ENCODE measurements at regions not wholly inside any gene's neighbourhood (a gene's known extent, or its start where the extent isn't known, plus 50 kb on each side); places are given as distances from the start of the nearest gene placed in this dataset.

- no peaks in the 10 kb centered on the region for H3K36me3 Mint-ChIP-seq (ENCODE audit: low read depth)
- H3K27me3 Mint-ChIP-seq (ENCODE audit: insufficient read depth), result no peaks in the 10 kb centered on the region; the same call in 1 of the 2 replicates
- H3K4me1 Mint-ChIP-seq (ENCODE audit: low read depth), result no peaks in the 10 kb centered on the region
- DNase-seq, result no peak
- no peak overlapping the region for H3K4me3 Mint-ChIP-seq
- H3K27ac Mint-ChIP-seq, result no peak overlapping the region
- H3K9me3 Mint-ChIP-seq, result peaks cover 30% of the 10 kb centered on the region
- no peak for TF ChIP-seq CTCF (IDR thresholded peaks at IDR 0.05)
Measured at GRCh38 chr7:136342251-136342650, 365.1 kb upstream of the MTPN start.

- TF ChIP-seq CTCF (IDR thresholded peaks at IDR 0.05), result no peak
- no peak overlapping the region for H3K4me3 Mint-ChIP-seq
- peaks cover 30% of the 10 kb centered on the region for H3K9me3 Mint-ChIP-seq
- no peak for DNase-seq
- no peaks in the 10 kb centered on the region; the same call in 1 of the 2 replicates for H3K27me3 Mint-ChIP-seq (ENCODE audit: insufficient read depth)
- H3K4me1 Mint-ChIP-seq (ENCODE audit: low read depth), result no peaks in the 10 kb centered on the region
- no peaks in the 10 kb centered on the region for H3K36me3 Mint-ChIP-seq (ENCODE audit: low read depth)
- H3K27ac Mint-ChIP-seq, result no peak overlapping the region
Measured at GRCh38 chr7:136339464-136339863, 362.3 kb upstream of the MTPN start.

- no peaks in the 10 kb centered on the region; the same call in 1 of the 2 replicates for H3K27me3 Mint-ChIP-seq (ENCODE audit: insufficient read depth)
- H3K27ac Mint-ChIP-seq, result no peak overlapping the region
- peaks cover 26% of the 10 kb centered on the region for H3K9me3 Mint-ChIP-seq
- no peaks in the 10 kb centered on the region for H3K4me1 Mint-ChIP-seq (ENCODE audit: low read depth)
- no peak for DNase-seq
- H3K36me3 Mint-ChIP-seq (ENCODE audit: low read depth), result no peaks in the 10 kb centered on the region
- H3K4me3 Mint-ChIP-seq, result no peak overlapping the region
- no peak for TF ChIP-seq CTCF (IDR thresholded peaks at IDR 0.05)
Measured at GRCh38 chr7:136336932-136337331, 359.8 kb upstream of the MTPN start.

GRCh38 chr7:136333636-136334035, 356.5 kb upstream of the MTPN start:
- no peak overlapping the region for H3K27ac Mint-ChIP-seq

GRCh38 chr7:136326045-136326609, 349.0 kb upstream of the MTPN start:
- H3K27ac Mint-ChIP-seq, result no peak overlapping the region
- H3K27me3 Mint-ChIP-seq (ENCODE audit: insufficient read depth), result peaks cover 1% of the 10 kb centered on the region
- no peak for TF ChIP-seq CTCF (IDR thresholded peaks at IDR 0.05)
- H3K4me3 Mint-ChIP-seq, result no peak overlapping the region
- peaks cover 39% of the 10 kb centered on the region for H3K9me3 Mint-ChIP-seq
- DNase-seq, result no peak
- H3K36me3 Mint-ChIP-seq (ENCODE audit: low read depth), result no peaks in the 10 kb centered on the region; the same call in 1 of the 2 replicates
- H3K4me1 Mint-ChIP-seq (ENCODE audit: low read depth), result no peaks in the 10 kb centered on the region

More at GRCh38 chr7:136333636-136334035, 356.5 kb upstream of the MTPN start:
- Mint-ChIP-seq H3K36me3 (ENCODE audit: low read depth) (no peaks in the 10 kb centered on the region; the same call in 1 of the 2 replicates), H3K27me3 (ENCODE audit: insufficient read depth) (no peaks in the 10 kb centered on the region), H3K9me3 (peaks cover 20% of the 10 kb centered on the region), H3K4me3 (no peak overlapping the region), H3K4me1 (ENCODE audit: low read depth) (no peaks in the 10 kb centered on the region)
- DNase-seq, result no peak
- no peak for TF ChIP-seq CTCF (IDR thresholded peaks at IDR 0.05)
